ENCODE measurements at regions not wholly inside any gene's neighbourhood (a gene's known extent, or its start where the extent isn't known, plus 50 kb on each side); places are given as distances from the start of the nearest gene placed in this dataset.

DNA sequence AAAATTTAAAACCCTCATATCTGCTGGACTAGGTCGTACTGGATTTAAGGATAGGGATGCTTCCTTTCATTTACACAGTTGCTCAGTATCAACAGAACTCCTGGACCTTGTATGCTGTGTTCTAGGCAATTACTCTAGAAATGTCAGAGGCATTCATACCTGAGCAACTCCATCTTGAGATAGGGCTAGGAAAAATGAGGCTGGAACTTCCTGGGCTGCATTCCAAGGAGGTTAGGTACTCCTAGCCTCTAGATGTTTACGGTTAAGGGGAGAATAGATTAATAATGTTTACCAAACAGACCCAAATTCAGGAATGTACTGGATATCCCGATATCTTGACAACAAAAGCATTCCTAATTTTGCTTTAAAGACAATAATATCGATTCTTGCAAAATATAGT, 84.7 kb upstream of the NLGN4X start:
- H3K4me3 ChIP-seq = no peak overlapping the region
- TF ChIP-seq EZH2 (IDR thresholded peaks at IDR 0.05; ENCODE audit: low read depth) = no peak
- TF ChIP-seq, protein P1, sequence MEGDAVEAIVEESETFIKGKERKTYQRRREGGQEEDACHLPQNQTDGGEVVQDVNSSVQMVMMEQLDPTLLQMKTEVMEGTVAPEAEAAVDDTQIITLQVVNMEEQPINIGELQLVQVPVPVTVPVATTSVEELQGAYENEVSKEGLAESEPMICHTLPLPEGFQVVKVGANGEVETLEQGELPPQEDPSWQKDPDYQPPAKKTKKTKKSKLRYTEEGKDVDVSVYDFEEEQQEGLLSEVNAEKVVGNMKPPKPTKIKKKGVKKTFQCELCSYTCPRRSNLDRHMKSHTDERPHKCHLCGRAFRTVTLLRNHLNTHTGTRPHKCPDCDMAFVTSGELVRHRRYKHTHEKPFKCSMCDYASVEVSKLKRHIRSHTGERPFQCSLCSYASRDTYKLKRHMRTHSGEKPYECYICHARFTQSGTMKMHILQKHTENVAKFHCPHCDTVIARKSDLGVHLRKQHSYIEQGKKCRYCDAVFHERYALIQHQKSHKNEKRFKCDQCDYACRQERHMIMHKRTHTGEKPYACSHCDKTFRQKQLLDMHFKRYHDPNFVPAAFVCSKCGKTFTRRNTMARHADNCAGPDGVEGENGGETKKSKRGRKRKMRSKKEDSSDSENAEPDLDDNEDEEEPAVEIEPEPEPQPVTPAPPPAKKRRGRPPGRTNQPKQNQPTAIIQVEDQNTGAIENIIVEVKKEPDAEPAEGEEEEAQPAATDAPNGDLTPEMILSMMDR (conservative IDR thresholded peaks at IDR 0.05) = no peak
- H3K27ac ChIP-seq = no peak overlapping the region
- no peaks in the 10 kb centered on the region for H3K4me1 ChIP-seq (replicated peaks; ENCODE audit: insufficient read depth)
- no TSS peak for BruUV-seq (replicated peaks)
- intact Hi-C loops (cut with micrococcal nuclease; ENCODE audit: unreplicated experiment) = no loop called here
- no peaks in the 10 kb centered on the region for H3F3A ChIP-seq (ENCODE audit: insufficient read depth, low read depth)
- POLR2A ChIA-PET (ENCODE audit: unreplicated experiment) = no interaction called here
- no peaks in the 10 kb centered on the region for H3K9me3 ChIP-seq (ENCODE audit: insufficient read depth, low read depth)
- H4K20me1 ChIP-seq (ENCODE audit: insufficient read depth) = no peaks in the 10 kb centered on the region
- H3K36me3 ChIP-seq (ENCODE audit: low read depth) = no peaks in the 10 kb centered on the region
- H3K27me3 ChIP-seq (ENCODE audit: insufficient read depth, low read depth) = no peaks in the 10 kb centered on the region
- peaks cover 5% of the 10 kb centered on the region; the same call in 1 of the 2 replicates for H3K9me2 ChIP-seq (ENCODE audit: insufficient read depth)
- no peak overlapping the region for H2AFZ ChIP-seq
- CTCF ChIA-PET = no interaction called here
- peak overlapping the region; percentile 10 for H3K4me2 ChIP-seq
- no peaks in the 10 kb centered on the region for H3K79me2 ChIP-seq (ENCODE audit: low read depth)
- no peak for DNase-seq

DNA sequence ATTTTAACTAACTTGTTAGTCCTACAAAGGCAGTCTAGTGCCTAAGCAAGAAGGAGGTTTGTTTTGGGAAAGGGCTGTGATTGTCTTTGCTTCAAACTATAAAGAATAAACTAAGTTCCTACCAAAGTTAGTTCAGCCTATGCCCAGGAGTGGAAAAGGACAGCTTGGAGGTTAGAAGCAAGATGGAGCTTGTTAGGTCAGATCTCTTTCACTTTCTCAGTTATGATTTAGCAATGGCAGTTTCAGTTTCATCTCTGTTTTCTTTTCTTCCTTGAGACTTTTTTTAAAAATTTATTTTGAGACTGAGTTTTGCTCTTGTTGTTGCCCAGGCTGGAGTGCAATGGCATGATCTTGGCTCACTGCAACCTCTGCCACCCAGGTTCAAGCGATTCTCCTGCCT, 82.9 kb upstream of the NLGN4X start:
- Histone ChIP-seq H4K20me1 (ENCODE audit: insufficient read depth) (no peaks in the 10 kb centered on the region), H3K36me3 (ENCODE audit: low read depth) (no peaks in the 10 kb centered on the region), H2AFZ (no peak overlapping the region), H3K27ac (no peak overlapping the region), H3F3A (ENCODE audit: insufficient read depth, low read depth) (no peaks in the 10 kb centered on the region), H3K9me3 (ENCODE audit: insufficient read depth, low read depth) (no peaks in the 10 kb centered on the region), H3K4me1 (replicated peaks; ENCODE audit: insufficient read depth) (no peaks in the 10 kb centered on the region), H3K9me2 (ENCODE audit: insufficient read depth) (peaks cover 5% of the 10 kb centered on the region; the same call in 1 of the 2 replicates), H3K79me2 (ENCODE audit: low read depth) (no peaks in the 10 kb centered on the region), H3K4me3 (no peak overlapping the region), H3K27me3 (ENCODE audit: insufficient read depth, low read depth) (no peaks in the 10 kb centered on the region), H3K4me2 (no peak overlapping the region)
- BruUV-seq (replicated peaks) = no TSS peak
- CTCF ChIA-PET = no interaction called here
- DNase-seq = no peak
- TF ChIP-seq EZH2 (IDR thresholded peaks at IDR 0.05; ENCODE audit: low read depth) = no peak
- TF ChIP-seq, protein P1 (conservative IDR thresholded peaks at IDR 0.05) = no peak
- POLR2A ChIA-PET (ENCODE audit: unreplicated experiment) = no interaction called here
- intact Hi-C loops (cut with micrococcal nuclease; ENCODE audit: unreplicated experiment) = no loop called here

DNA sequence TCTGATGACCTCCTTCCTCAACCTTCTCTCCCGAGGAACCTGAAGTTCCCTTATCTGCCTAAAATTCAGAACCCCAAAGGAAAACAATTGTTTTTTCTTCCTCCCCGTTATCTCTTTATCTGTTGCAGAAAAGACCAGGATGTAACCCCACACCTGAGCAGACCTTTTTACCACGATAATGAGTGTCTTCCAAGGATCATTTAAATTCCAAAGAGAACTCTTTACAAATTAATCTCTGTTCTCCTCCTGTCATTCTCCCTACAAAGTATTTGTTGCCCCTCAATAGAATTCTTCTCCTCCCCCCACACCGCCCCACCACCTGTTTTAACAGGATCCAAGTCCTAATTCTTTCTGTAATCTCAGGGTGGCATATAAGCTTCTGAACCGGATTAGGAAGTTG, 78.5 kb upstream of the NLGN4X start:
- ChIA-PET POLR2A (ENCODE audit: unreplicated experiment) (no interaction called here), CTCF (no interaction called here)
- Histone ChIP-seq H3K36me3 (ENCODE audit: low read depth) (no peaks in the 10 kb centered on the region), H3K27ac (no peak overlapping the region), H3K4me2 (no peak overlapping the region), H3F3A (ENCODE audit: insufficient read depth, low read depth) (no peaks in the 10 kb centered on the region), H3K79me2 (ENCODE audit: low read depth) (no peaks in the 10 kb centered on the region), H2AFZ (no peak overlapping the region), H3K9me2 (ENCODE audit: insufficient read depth) (no peaks in the 10 kb centered on the region; the same call in 1 of the 2 replicates), H3K4me3 (no peak overlapping the region), H3K9me3 (ENCODE audit: insufficient read depth, low read depth) (no peaks in the 10 kb centered on the region; the same call in 1 of the 2 replicates), H3K4me1 (replicated peaks; ENCODE audit: insufficient read depth) (no peaks in the 10 kb centered on the region), H4K20me1 (ENCODE audit: insufficient read depth) (no peaks in the 10 kb centered on the region), H3K27me3 (ENCODE audit: insufficient read depth, low read depth) (no peaks in the 10 kb centered on the region)
- intact Hi-C loops (cut with micrococcal nuclease; ENCODE audit: unreplicated experiment) = no loop called here
- BruUV-seq (replicated peaks) = no TSS peak
- no peak for DNase-seq
- no peak for TF ChIP-seq EZH2 (IDR thresholded peaks at IDR 0.05; ENCODE audit: low read depth)
- TF ChIP-seq, protein P1 (conservative IDR thresholded peaks at IDR 0.05) = no peak
